ENCODE measurements at regions not wholly inside any gene's neighbourhood (a gene's known extent, or its start where the extent isn't known, plus 50 kb on each side); places are given as distances from the start of the nearest gene placed in this dataset.
"Not testable (repeated sequence)": the region's sequence is repeated elsewhere in the genome, so short reads cannot be mapped to it uniquely, and the experiment has no call there.

DNA sequence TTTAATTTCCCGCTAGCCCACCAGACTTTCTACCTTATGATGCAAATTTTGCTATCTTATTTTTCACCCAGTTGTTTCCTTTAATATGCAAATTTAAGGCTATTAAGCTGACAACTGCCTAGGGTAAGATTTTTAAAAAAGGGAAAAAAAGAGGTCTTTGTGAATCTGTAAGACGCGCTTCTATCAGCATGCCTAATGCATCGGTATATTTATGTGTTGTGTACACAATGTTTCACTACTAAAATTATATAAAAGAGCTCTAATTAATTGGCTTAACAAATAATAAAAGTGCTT is 386.6 kb downstream of the KIF20B start:
- no peak overlapping the region for H3K27ac Mint-ChIP-seq
- DNase-seq (ENCODE audit: extremely low spot score, unreplicated experiment), result no peak
- no peaks in the 10 kb centered on the region for H3K4me1 Mint-ChIP-seq (ENCODE audit: unreplicated experiment)
- no peaks in the 10 kb centered on the region for H3K9me3 Mint-ChIP-seq
- no peaks in the 10 kb centered on the region for H3K36me3 Mint-ChIP-seq
- no peaks in the 10 kb centered on the region for H3K27me3 Mint-ChIP-seq
- H3K4me3 Mint-ChIP-seq, result no peak overlapping the region
- no peak for TF ChIP-seq CTCF (conservative IDR thresholded peaks at IDR 0.05)

DNA sequence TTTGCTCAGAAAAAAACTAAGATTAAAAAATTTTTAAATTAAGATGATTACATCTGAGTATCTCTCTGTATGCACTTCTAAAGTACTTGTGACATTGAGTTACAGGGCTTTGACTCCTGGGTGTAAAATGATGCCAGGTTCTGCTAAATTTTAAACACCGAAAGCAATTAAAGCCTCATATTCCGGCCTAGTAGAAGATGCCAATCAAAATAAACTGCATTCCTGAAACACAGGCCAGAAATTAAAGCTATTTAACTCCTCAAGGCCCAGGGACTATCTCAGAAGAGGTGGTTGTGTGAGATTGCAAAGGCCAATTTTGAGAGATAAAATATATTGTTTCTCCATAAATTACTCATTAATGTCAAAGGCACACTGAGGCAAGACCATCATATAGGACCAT is 388.3 kb downstream of the KIF20B start:
- H3K4me1 Mint-ChIP-seq (ENCODE audit: unreplicated experiment), result no peaks in the 10 kb centered on the region
- TF ChIP-seq CTCF (conservative IDR thresholded peaks at IDR 0.05), result no peak
- H3K36me3 Mint-ChIP-seq, result no peaks in the 10 kb centered on the region

DNA sequence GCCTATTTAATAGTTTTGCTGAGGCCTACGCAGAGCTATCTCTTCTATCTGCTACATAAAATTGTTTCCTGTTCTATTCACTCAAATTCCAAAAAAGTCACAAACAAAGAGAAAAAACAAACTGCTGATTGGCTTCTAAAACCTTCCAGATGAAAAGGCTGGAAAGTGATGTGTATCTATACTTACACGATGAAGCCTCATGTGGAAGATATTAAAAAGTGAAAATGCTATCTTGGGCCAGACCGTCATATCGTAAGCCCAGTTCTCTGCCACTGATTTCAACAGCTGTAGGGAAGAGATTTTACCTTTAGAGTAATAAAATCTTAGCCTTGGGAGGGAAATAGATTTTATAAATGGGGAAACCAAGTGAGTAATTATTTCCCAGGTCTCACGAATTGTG is 394.8 kb downstream of the KIF20B start:
- H3K27me3 Mint-ChIP-seq, result no peaks in the 10 kb centered on the region
- no peak overlapping the region for H3K27ac Mint-ChIP-seq

More for the DNA sequence above, 388.3 kb downstream of the KIF20B start:
- H3K27ac Mint-ChIP-seq, result no peak overlapping the region
- no peaks in the 10 kb centered on the region for H3K27me3 Mint-ChIP-seq
- no peaks in the 10 kb centered on the region for H3K9me3 Mint-ChIP-seq
- no peak for DNase-seq (ENCODE audit: extremely low spot score, unreplicated experiment)
- no peak overlapping the region for H3K4me3 Mint-ChIP-seq

DNA sequence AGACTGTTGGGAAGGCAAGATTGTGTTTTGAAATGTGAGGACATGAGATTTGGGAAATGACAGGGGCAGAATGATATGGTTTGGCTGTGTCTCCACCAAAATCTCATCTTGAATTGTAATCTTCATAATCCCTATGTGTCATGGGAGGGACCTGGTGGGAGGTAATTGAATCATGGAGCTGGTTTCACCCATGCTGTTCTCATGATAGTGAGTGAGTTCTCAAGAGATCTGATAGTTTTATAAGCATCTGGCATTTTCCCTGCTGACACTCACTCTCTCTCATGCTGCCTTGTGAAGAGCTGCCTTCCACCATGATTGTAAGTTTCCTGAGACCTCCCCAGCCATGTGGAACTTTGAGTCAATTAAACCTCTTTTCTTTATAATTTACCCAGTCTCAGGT is 406.2 kb downstream of the KIF20B start:
- not testable (repeated sequence) for H3K36me3 Mint-ChIP-seq; DNase-seq (ENCODE audit: extremely low spot score, unreplicated experiment); H3K4me3 Mint-ChIP-seq; H3K27me3 Mint-ChIP-seq; H3K9me3 Mint-ChIP-seq; H3K27ac Mint-ChIP-seq; H3K4me1 Mint-ChIP-seq (ENCODE audit: unreplicated experiment)

More for the DNA sequence above, 394.8 kb downstream of the KIF20B start:
- H3K4me3 Mint-ChIP-seq, result no peak overlapping the region
- no peaks in the 10 kb centered on the region for H3K36me3 Mint-ChIP-seq
- DNase-seq (ENCODE audit: extremely low spot score, unreplicated experiment), result no peak
- TF ChIP-seq CTCF (conservative IDR thresholded peaks at IDR 0.05), result no peak
- no peaks in the 10 kb centered on the region for H3K9me3 Mint-ChIP-seq
- H3K4me1 Mint-ChIP-seq (ENCODE audit: unreplicated experiment), result no peaks in the 10 kb centered on the region

DNA sequence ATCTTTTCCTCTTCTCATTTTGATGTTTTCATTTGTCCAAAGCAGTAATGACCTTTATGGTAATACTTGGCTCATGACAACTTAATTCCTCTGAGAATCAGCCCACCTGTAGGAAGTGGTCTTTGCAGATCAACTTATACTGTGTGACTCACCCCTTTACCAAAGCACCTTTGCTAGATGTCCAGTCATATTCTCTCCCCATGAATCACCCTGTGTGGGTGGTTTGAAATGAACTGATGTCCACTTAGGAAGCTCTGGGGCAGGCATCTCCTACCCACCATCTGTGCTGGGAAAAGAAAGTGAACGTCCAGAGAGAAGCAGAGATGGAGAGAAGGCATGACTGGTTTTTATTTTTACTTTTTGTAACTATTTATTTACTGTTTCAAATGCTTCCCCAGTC is 410.3 kb downstream of the KIF20B start:
- no peak for DNase-seq (ENCODE audit: extremely low spot score, unreplicated experiment)
- no peak for TF ChIP-seq CTCF (conservative IDR thresholded peaks at IDR 0.05)
- no peaks in the 10 kb centered on the region for H3K9me3 Mint-ChIP-seq
- no peaks in the 10 kb centered on the region for H3K36me3 Mint-ChIP-seq
- no peak overlapping the region for H3K27ac Mint-ChIP-seq
- no peaks in the 10 kb centered on the region for H3K27me3 Mint-ChIP-seq
- H3K4me1 Mint-ChIP-seq (ENCODE audit: unreplicated experiment), result no peaks in the 10 kb centered on the region
- H3K4me3 Mint-ChIP-seq, result no peak overlapping the region

GRCh38 chr10:90112681-90113080 is 411.3 kb downstream of the KIF20B start:
- H3K27ac Mint-ChIP-seq, result no peak overlapping the region
- TF ChIP-seq CTCF (conservative IDR thresholded peaks at IDR 0.05), result no peak
- DNase-seq (ENCODE audit: extremely low spot score, unreplicated experiment), result no peak
- no peaks in the 10 kb centered on the region for H3K27me3 Mint-ChIP-seq
- H3K4me3 Mint-ChIP-seq, result no peak overlapping the region
- no peaks in the 10 kb centered on the region for H3K9me3 Mint-ChIP-seq
- no peaks in the 10 kb centered on the region for H3K36me3 Mint-ChIP-seq
- no peaks in the 10 kb centered on the region for H3K4me1 Mint-ChIP-seq (ENCODE audit: unreplicated experiment)

DNA sequence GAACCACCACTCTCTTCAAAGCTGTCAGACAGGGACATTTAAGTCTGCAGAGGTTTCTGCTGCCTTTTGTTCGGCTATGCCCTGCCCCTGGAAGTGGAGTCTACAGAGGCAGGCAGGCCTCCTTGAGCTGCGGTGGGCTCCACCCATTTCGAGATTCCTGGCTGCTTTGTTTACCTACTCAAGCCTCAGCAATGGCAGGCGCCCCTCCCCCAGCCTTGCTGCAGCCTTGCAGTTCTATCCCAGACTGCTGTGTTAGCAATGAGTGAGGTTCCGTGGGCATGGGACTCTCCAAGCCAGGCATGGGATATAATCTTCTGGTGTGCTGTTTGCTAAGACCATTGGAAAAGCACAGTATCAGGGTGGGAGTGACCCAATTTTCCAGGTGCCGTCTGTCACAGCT is 417.2 kb downstream of the KIF20B start:
- not testable (repeated sequence) for H3K36me3 Mint-ChIP-seq; DNase-seq (ENCODE audit: extremely low spot score, unreplicated experiment); H3K4me3 Mint-ChIP-seq; H3K27ac Mint-ChIP-seq; H3K4me1 Mint-ChIP-seq (ENCODE audit: unreplicated experiment); H3K9me3 Mint-ChIP-seq; H3K27me3 Mint-ChIP-seq

- H3K36me3 Mint-ChIP-seq; DNase-seq (ENCODE audit: extremely low spot score, unreplicated experiment); H3K27ac Mint-ChIP-seq; H3K27me3 Mint-ChIP-seq; H3K4me1 Mint-ChIP-seq (ENCODE audit: unreplicated experiment); H3K9me3 Mint-ChIP-seq; H3K4me3 Mint-ChIP-seq: not testable (repeated sequence)
Observed at GRCh38 chr10:90119631-90120280, 418.4 kb downstream of the KIF20B start.

Measured in type B pancreatic cell (in vitro differentiated cells).